Skeletal muscle satellite cell (primary cell): ENCODE measurements at regions not wholly inside any gene's neighbourhood (a gene's known extent, or its start where the extent isn't known, plus 50 kb on each side); places are given as distances from the start of the nearest gene placed in this dataset.

Experiments
- H3K27me3 ChIP-seq: 2 replicates; pipeline ENCODE4 v1.7.0; 2013; ENCODE audit warnings: low read length; ENCODE audit not compliant: control insufficient read depth, insufficient read depth
- H3K36me3 ChIP-seq: 2 replicates; pipeline ENCODE4 v1.7.0; 2013; ENCODE audit warnings: mild to moderate bottlenecking, control low read depth, low read length; ENCODE audit not compliant: insufficient read depth
- H3K4me1 ChIP-seq: 2 replicates; pipeline ENCODE4 v1.7.0; 2013; ENCODE audit warnings: low read length; ENCODE audit not compliant: control insufficient read depth, insufficient read depth
- H3K4me2 ChIP-seq: 2 replicates; pipeline ENCODE4 v1.7.0; 2013; ENCODE audit warnings: mild to moderate bottlenecking, low read length
- H3K4me3 ChIP-seq: 2 replicates; pipeline ENCODE4 v1.7.0; 2013; ENCODE audit warnings: low read length
- H3K9ac ChIP-seq: 2 replicates; pipeline ENCODE4 v1.7.0; 2013; ENCODE audit warnings: mild to moderate bottlenecking, low read depth, low read length, moderate library complexity
- H3K9me3 ChIP-seq: replicated peaks from 2 replicates; pipeline ENCODE4 v1.7.0; 2013; ENCODE audit warnings: mild to moderate bottlenecking, control low read depth, low read length

GRCh38 chr6:15027472-15027871 is 218.4 kb upstream of the JARID2 start:
- no peaks in the 10 kb centered on the region for H3K4me1 ChIP-seq
- H3K9me3 ChIP-seq, result no peaks in the 10 kb centered on the region
- H3K4me2 ChIP-seq, result no peak overlapping the region
- H3K36me3 ChIP-seq, result no peaks in the 10 kb centered on the region
- H3K27me3 ChIP-seq, result no peaks in the 10 kb centered on the region
- no peak overlapping the region for H3K4me3 ChIP-seq
- no peak overlapping the region for H3K9ac ChIP-seq

GRCh38 chr6:15032015-15032414 is 213.9 kb upstream of the JARID2 start:
- H3K9me3 ChIP-seq, result no peaks in the 10 kb centered on the region
- no peak overlapping the region for H3K4me3 ChIP-seq

GRCh38 chr6:15033850-15034203 is 212.0 kb upstream of the JARID2 start:
- H3K9me3 ChIP-seq, result no peaks in the 10 kb centered on the region
- no peaks in the 10 kb centered on the region for H3K36me3 ChIP-seq
- H3K9ac ChIP-seq, result no peak overlapping the region
- no peak overlapping the region for H3K4me3 ChIP-seq
- no peaks in the 10 kb centered on the region for H3K27me3 ChIP-seq
- H3K4me1 ChIP-seq, result peaks cover 5% of the 10 kb centered on the region
- H3K4me2 ChIP-seq, result no peak overlapping the region

More at GRCh38 chr6:15032015-15032414, 213.9 kb upstream of the JARID2 start:
- no peak overlapping the region for H3K4me2 ChIP-seq
- no peak overlapping the region for H3K9ac ChIP-seq
- H3K4me1 ChIP-seq, result peaks cover 5% of the 10 kb centered on the region
- H3K36me3 ChIP-seq, result no peaks in the 10 kb centered on the region
- no peaks in the 10 kb centered on the region for H3K27me3 ChIP-seq

- H3K9me3 ChIP-seq, result no peaks in the 10 kb centered on the region
- H3K4me3 ChIP-seq, result no peak overlapping the region
- H3K9ac ChIP-seq, result no peak overlapping the region
- no peaks in the 10 kb centered on the region for H3K27me3 ChIP-seq
- peaks cover 5% of the 10 kb centered on the region for H3K4me1 ChIP-seq
- H3K36me3 ChIP-seq, result no peaks in the 10 kb centered on the region
- no peak overlapping the region for H3K4me2 ChIP-seq
Measured at GRCh38 chr6:15036690-15037245, 209.1 kb upstream of the JARID2 start.

GRCh38 chr6:15037253-15037652 is 208.6 kb upstream of the JARID2 start:
- H3K4me1 ChIP-seq, result peaks cover 5% of the 10 kb centered on the region

GRCh38 chr6:15038013-15038791 is 207.7 kb upstream of the JARID2 start:
- Histone ChIP-seq H3K36me3 (no peaks in the 10 kb centered on the region), H3K4me1 (peaks cover 5% of the 10 kb centered on the region), H3K4me2 (no peak overlapping the region), H3K27me3 (no peaks in the 10 kb centered on the region), H3K9ac (no peak overlapping the region), H3K9me3 (no peaks in the 10 kb centered on the region), H3K4me3 (no peak overlapping the region)

More at GRCh38 chr6:15037253-15037652, 208.6 kb upstream of the JARID2 start:
- H3K9me3 ChIP-seq, result no peaks in the 10 kb centered on the region
- H3K36me3 ChIP-seq, result no peaks in the 10 kb centered on the region
- H3K4me2 ChIP-seq, result no peak overlapping the region
- no peak overlapping the region for H3K4me3 ChIP-seq
- H3K9ac ChIP-seq, result no peak overlapping the region
- H3K27me3 ChIP-seq, result no peaks in the 10 kb centered on the region

- H3K9ac ChIP-seq, result no peak overlapping the region
- H3K9me3 ChIP-seq, result no peaks in the 10 kb centered on the region
- H3K36me3 ChIP-seq, result no peaks in the 10 kb centered on the region
- H3K4me1 ChIP-seq, result peaks cover 5% of the 10 kb centered on the region
- no peak overlapping the region for H3K4me3 ChIP-seq
- H3K4me2 ChIP-seq, result no peak overlapping the region
- no peaks in the 10 kb centered on the region for H3K27me3 ChIP-seq
Measured at GRCh38 chr6:15039136-15039535, 206.7 kb upstream of the JARID2 start.

- H3K4me2 ChIP-seq, result no peak overlapping the region
- H3K4me3 ChIP-seq, result no peak overlapping the region
- H3K36me3 ChIP-seq, result no peaks in the 10 kb centered on the region
- no peaks in the 10 kb centered on the region for H3K9me3 ChIP-seq
- H3K4me1 ChIP-seq, result no peaks in the 10 kb centered on the region
- no peaks in the 10 kb centered on the region for H3K27me3 ChIP-seq
- no peak overlapping the region for H3K9ac ChIP-seq
Measured at GRCh38 chr6:15042938-15043337, 202.9 kb upstream of the JARID2 start.

- Histone ChIP-seq H3K4me2 (no peak overlapping the region), H3K4me1 (no peaks in the 10 kb centered on the region), H3K27me3 (no peaks in the 10 kb centered on the region), H3K9ac (no peak overlapping the region), H3K36me3 (no peaks in the 10 kb centered on the region), H3K9me3 (no peaks in the 10 kb centered on the region), H3K4me3 (no peak overlapping the region)
Measured at GRCh38 chr6:15044146-15044882, 201.6 kb upstream of the JARID2 start.

- Histone ChIP-seq H3K4me1 (no peaks in the 10 kb centered on the region), H3K9me3 (no peaks in the 10 kb centered on the region)
Measured at GRCh38 chr6:15044948-15045347, 200.9 kb upstream of the JARID2 start.

GRCh38 chr6:15046751-15047150 is 199.1 kb upstream of the JARID2 start:
- no peaks in the 10 kb centered on the region for H3K4me1 ChIP-seq
- H3K27me3 ChIP-seq, result no peaks in the 10 kb centered on the region
- no peaks in the 10 kb centered on the region for H3K36me3 ChIP-seq
- no peaks in the 10 kb centered on the region for H3K9me3 ChIP-seq
- H3K4me3 ChIP-seq, result no peak overlapping the region
- no peak overlapping the region for H3K4me2 ChIP-seq
- H3K9ac ChIP-seq, result no peak overlapping the region

More at GRCh38 chr6:15044948-15045347, 200.9 kb upstream of the JARID2 start:
- Histone ChIP-seq H3K27me3 (no peaks in the 10 kb centered on the region), H3K4me2 (no peak overlapping the region), H3K36me3 (no peaks in the 10 kb centered on the region), H3K9ac (no peak overlapping the region), H3K4me3 (no peak overlapping the region)
